NCI-H1048 (cell line): ENCODE measurements at regions not wholly inside any gene's neighbourhood (a gene's known extent, or its start where the extent isn't known, plus 50 kb on each side); places are given as distances from the start of the nearest gene placed in this dataset.
"Not testable (repeated sequence)": the region's sequence is repeated elsewhere in the genome, so short reads cannot be mapped to it uniquely, and the experiment has no call there.

Source experiments
- DNase-seq: peaks from one replicate; lab custom pipeline; 2025; lab: John Stamatoyannopoulos, UW

GRCh38 chr6:147909640-147910039 is 401.1 kb downstream of the SAMD5 start:
- DNase-seq: no peak

DNA sequence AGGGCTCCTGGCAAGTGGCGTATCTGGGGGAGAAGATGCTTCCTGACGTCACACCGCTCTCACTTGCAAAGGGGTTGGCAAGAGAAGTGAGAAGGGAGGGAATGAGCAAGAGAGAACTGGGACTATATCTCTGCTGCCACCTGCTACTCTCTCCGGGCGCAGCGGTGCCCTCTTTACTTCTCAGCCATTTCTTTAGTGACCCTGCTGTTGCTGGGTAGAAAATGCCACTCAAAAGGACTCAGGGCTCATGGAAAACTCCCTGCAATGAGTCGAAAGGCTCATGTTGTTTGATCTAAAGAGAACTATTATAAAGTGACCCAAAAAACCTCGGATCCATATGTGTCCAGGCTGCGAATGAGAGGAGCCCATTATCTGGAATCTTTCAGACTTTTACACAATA is 401.8 kb downstream of the SAMD5 start:
- no peak for DNase-seq

DNA sequence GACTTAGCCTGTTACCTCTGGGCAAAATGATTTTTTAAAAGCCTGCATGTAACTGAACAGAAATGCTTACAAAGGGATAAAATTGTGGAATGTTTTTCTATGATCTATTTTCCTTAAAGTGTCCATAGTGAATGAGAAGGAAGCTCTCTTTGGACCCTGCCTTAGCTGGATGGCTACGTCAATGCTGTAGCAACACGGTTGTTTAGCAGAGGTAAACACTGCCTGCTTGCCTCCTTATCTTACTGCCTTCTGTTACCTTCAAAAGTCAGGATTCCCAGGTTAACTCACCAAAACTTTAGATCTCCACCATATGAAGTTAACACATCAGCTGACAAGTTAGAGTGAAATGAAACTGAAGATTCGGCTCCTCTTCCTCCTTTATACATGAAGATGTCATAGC is 402.6 kb downstream of the SAMD5 start:
- DNase-seq: no peak

DNA sequence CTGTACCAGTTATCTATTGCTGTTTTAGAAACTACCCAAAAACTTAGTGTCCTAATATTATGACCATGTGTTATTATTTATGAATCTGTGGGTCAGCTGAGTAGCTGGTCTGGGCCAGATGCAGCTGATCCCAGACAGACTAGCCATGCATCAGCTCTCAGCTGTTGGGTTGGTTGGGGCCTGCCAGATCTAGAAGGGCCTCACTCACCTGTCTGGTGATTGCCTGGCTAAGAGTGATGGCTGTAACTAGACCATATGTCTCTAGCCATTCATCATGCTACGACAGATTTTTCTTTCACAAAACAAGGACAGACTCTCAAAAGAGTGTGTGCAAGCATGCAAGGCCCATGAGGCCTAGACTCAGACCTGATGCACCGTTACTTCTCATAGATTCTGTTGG is 403.2 kb downstream of the SAMD5 start:
- DNase-seq: no peak

- DNase-seq: no peak
Observed at GRCh38 chr6:147922799-147923198, 414.3 kb downstream of the SAMD5 start.

- no peak for DNase-seq
Observed at GRCh38 chr6:147924598-147924997, 416.1 kb downstream of the SAMD5 start.

DNA sequence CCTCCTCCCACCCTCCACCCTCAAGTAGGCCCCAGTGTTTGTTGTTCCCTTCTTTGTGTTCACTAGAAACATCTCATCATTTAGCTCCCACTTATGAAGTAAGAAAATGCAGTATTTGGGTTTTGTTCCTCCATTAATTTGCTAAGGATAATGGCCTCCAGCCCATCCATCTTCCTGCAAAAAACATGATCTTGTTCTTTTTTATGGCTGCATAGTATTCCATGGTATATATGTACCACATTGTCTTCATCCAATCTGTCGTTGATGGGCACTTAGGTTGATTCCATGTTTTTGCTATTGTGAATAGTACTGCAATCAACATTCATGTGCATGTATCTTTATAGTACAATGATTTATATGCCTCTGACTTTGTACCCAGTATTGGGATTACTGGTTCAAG is 416.8 kb upstream of the SASH1 start:
- DNase-seq: no peak

DNA sequence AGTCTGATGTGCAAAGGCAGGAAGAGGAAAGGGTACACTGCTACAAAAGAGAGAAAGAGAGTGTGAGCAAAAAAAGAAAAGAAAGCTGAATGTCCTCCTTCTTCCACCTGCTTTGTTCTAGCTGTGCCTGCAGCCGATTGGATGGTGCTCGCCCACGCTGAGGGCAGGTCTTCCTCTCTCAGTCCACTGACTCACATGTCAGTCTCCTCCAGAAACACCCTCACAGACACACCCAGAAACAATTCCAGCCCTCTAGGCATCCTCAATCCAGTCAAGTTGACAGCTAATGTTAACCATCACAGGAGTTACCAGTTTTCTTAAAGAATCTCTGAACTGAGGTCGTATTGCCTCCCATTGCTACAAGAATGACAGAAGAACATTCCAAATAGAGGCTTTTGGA is 411.9 kb upstream of the SASH1 start:
- DNase-seq: no peak

DNA sequence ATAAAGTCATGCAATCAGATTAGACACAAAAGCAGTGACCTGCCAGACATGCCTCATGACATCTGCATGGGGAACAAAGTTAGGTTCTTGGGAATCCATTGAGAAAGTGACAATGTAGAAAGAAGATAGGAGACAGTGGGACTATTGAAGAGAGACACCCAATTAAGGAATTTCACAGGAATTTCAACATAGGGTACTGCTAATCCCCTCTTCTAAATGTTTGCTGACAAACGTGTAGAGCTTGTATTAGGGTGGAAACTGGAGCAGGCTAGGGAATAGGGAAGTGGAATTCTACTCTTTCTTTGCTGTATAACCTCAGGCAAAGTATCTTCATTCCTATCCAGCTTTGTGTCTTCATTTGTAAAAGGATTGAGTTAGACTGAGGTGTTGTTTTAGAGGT is 409.4 kb upstream of the SASH1 start:
- DNase-seq: no peak

- DNase-seq: no peak
Observed at GRCh38 chr6:147935656-147936055, 407.0 kb upstream of the SASH1 start.

GRCh38 chr6:147936703-147937470 is 405.8 kb upstream of the SASH1 start:
- DNase-seq: no peak

DNA sequence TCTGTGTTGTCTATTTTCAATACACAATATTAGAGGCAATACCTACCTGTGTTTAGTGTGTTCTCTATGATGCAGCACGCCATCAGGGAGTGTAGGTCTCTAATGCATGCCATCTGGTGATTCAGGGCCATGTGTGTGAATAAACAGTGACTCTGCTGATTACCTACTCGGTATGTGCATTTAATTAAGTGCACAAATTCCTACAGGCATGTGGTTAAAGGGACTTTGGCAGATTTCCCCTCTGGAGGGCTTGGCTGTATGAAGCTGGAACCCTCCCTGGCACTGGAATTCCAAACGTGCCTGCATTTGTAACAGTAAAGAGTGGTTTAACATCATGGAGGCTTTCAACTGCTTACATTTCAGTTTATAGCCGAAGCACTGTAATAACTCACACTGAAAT is 401.5 kb upstream of the SASH1 start:
- no peak for DNase-seq

- DNase-seq: no peak
Observed at GRCh38 chr6:147942363-147942762, 400.3 kb upstream of the SASH1 start.

DNA sequence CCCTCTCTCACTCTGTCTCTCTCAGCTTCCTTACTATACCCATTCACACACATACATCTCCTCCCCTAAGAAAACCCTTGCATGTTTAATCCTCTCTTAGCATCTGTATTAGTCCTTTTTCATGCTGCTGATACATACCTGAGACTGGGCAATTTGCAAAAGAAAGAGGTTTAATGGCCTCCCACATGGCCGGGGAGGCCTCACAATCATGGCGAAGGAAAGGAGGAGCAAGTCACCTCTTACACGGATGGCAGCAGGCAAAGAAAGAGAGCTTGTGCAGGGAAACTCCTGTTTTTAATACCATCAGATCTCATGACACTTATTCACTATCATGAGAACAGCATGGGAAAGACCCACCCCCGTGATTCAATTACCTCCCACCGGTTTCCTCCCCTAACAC is 398.5 kb upstream of the SASH1 start:
- no peak for DNase-seq

DNA sequence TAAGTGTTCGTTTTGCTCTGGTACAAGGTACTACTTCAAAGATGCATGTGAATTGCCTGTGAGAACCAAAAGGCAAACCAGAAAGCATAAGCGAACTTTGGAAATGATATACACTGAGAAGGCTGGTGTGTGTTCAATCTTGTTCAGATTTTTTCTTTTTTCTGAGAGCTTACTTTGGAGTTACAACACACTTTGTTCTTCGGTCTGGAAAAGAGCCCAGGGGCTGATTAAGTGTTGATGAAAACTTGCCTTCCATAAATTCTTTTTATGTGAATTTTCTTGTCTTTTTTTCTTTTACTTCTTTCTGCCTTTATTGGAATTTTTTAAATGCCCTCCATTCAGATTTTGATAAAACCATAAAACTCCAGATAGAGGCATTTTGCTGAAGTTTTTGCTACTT is 395.1 kb upstream of the SASH1 start:
- no peak for DNase-seq

DNA sequence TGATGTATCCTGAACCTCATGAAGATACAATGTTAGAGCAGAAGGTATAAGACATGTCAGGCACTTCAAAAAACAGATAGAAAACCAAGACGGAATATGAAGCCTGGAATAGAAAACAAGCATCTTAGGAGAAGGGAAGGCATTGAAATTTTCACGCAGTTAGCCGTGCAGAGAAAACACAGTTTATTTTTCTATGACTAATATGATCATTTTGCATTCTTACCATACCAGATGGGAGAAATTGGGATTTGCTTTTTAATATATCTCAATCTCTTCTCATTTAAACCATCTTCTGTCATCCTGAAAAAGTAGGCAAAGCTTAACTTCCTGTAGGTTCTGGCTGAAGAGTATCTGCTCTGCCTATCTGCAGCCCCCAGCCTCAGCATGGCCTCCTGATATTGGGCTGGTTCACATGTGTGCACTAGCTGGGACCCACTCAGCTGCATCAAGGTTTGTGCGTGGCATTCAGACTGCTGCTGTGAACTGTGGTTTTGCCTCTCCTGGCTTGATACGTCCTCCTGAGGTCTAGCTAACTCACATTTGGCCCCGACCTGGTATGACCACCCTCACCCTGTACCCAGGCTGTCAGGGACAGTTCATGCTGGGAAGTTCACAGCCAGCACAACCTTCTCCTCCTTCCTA is 392.5 kb upstream of the SASH1 start:
- no peak for DNase-seq

- no peak for DNase-seq
Observed at GRCh38 chr6:147950623-147950987, 392.0 kb upstream of the SASH1 start.

GRCh38 chr6:147951726-147952125 is 390.9 kb upstream of the SASH1 start:
- DNase-seq: no peak

DNA sequence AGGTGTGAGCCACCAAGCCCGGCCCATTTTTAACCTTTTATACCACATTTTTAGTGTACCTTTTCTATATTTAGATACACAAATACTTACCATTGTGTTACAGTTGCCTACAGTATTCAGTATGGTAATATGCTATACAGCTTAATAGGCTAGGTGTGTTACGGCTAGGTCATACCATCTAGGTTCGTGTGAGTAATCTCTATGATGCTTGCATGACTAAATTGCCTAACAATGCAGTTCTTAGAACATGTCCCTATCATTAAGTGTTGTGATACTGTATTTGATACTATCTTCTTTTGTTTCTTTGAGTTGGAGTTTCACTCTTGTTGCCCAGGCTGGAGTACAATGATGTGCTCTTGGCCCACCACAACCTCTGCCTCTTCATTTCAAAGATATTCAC is 387.7 kb upstream of the SASH1 start:
- no peak for DNase-seq

GRCh38 chr6:147958683-147959082 is 384.0 kb upstream of the SASH1 start:
- DNase-seq: no peak

DNA sequence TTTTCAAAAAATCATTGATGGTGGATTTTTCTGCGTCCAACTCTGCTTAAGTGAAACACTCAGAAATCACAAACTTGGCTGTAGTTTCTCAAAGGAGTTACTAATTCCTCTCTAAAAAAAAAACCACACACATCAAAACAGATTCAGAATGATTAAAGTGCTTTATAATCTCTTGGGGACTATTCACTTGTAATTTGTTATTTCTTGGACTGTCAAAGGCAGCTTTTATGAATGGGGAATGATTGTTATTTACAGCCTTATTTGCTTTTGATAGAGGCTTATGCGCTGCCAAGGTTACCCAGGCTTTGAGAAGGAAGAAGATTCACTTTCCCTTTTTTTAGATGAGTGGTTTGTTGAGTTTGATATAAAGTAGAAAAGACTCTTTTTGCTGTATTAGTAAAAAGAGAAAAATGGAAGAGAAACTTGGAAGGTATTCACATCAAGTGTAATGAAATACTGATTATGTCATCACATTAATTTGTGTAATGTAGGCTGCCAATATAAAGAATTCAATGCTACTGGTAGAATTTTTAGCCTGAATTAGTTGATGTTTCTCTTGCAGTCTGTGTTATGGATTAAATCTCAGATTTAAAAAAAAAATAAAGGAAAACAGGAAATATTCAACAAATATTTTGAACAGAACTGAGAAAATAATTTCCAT is 381.0 kb upstream of the SASH1 start:
- no peak for DNase-seq

DNA sequence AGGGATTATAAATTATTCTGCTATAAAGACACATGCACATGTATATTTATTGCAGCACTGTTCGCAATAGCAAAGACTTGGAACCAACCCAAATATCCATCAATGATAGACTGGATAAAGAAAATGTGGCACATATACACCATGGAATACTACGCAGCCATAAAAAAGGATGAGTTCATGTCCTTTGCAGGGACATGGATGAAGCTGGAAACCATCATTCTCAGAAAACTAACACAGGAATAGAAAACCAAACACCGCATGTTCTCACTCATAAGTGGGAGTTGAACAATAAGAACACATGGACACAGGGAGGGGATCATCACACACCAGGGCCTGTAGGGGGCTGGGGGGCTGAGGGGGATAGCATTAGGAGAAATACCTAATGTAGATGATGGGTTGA is 377.2 kb upstream of the SASH1 start:
- DNase-seq: not testable (repeated sequence)

GRCh38 chr6:147970970-147971369 is 371.7 kb upstream of the SASH1 start:
- DNase-seq: no peak

GRCh38 chr6:147972448-147972847 is 370.2 kb upstream of the SASH1 start:
- no peak for DNase-seq
